ENCODE measurements at regions not wholly inside any gene's neighbourhood (a gene's known extent, or its start where the extent isn't known, plus 50 kb on each side); places are given as distances from the start of the nearest gene placed in this dataset.
A peak's percentile ranks its signal among the peaks of the same experiment; 100 is the strongest.
"Not testable (repeated sequence)": the region's sequence is repeated elsewhere in the genome, so short reads cannot be mapped to it uniquely, and the experiment has no call there.

DNA sequence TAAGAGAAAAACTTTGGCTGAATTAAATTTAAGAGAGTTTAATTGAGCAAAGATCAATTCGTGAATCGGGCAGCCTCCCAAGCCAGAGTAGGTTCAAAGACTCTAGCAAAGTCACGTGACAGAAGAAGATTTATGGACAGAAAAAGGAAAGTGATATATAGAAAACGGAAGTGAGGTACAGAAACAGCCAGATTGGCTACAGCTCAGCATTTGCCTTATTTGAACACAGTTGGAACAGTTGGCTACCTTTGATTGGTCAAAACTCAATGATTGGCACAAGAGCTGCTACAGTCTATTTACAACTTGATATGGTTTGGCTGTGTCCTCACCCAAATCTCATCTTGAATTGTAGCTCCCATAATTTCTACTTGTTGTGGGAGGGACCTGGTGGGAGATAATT, 102.6 kb downstream of the PLG start:
- DNase-seq, result no peak

DNA sequence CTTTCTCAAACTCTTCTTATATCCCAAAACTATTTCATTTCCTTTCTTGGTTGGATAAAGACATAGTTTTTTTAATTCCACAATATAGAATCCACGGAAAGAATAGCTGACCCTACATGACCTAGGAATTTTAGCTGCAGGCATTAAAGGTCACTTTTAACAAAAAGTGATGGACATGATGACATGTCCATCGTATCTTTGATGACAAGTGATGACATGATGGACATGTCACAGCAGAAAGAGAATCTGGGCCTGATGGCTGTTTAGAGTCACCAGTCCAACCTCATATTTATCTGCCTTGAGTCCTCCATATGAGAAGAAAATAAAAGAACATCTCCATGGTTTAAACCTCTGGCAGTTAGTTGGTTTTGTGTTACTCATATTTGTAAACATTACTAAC, 106.2 kb downstream of the PLG start:
- DNase-seq, result no peak

DNA sequence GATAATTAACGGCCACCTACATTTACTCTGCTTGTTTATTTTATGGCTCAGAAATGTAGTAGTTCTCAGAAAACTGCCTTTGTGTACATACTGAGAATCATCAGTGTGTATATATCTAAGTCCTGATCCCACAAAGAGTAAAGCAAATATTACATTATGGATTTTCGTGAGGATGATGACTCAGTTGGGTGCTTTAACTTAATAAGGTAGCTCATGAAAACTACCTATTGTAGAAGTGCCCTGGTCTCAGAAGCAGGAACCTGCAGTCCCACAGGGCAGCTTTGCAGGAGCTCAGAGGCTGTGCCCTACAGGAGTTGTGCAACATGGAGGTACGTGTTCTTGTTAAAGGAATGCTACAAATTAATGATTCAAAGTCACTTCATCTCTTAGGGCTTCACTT, 108.2 kb downstream of the PLG start:
- no peak for DNase-seq

DNA sequence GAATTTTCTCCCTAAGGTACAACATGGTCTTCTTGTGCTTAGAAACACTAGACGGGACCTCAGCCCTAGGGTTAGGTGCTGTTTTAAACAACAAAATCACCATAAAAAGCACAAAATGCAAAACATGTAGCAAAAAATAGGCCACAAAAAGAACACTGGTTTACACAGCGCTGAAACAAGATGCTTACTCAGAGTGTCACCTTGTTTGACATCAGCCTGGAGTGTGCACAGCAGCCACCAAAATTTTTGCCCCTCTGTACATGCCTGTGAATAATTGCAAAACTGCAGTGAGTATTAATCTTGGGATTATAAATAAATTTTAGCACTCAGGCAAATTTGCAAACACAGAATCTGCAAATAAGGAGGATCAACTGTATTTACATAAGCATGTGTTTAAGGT, 110.1 kb downstream of the PLG start:
- no peak for DNase-seq

DNA sequence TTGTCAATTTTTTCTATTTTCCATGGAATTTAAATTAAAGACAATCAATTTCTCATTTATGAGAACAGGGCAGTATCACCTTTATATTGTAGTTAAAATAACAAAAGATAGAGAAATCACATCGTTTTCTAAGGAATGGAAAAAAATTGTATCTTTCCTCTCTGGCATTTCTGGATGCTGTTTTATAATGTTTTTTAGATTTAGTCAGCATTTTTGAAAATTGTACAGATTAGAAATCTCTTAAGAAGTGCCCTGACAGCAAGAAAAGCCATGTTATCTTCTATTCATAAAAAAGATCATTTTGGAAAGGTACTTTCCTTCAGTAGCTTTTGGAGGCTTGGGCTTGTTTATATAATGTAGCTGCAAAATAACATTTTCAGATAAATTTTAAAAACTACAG, 116.9 kb downstream of the PLG start:
- no peak for DNase-seq

DNA sequence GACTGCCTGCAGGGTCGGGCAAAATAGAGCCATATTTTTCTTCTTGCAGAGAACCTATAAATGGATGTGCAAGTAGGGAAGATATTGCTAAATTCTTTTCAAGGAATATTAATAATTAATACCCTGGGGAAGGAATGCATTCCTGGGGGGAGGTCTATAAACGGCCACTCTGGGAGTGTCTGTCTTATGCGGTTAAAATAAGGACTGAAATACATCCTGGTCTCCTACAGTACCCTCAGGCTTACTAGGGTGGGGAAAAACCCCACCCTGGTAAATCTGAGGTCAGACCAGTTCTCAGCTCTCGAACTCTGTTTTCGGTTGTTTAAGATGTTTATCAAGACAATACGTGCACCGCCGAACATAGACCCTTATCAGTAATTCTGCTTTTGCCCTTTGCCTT, 118.6 kb downstream of the PLG start:
- DNase-seq, result not testable (repeated sequence)

DNA sequence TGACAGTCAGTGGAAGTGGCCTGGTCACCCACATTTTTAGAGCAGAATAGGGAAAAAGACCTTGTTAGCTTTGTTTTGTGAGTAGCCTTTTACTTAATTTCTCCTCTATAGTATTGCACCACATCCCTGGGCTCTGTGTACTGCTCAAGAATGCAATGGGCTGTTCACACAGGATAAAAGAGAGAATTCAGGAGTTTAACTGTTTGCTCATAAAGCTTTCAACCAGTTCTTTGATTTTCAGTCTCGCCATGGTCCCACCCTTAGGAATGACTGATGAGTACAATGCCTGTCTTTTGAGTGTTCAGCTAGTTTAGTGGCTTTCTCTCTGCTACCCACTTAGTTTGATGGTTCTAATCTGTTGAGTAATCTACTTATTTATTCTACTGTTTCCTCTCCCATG, 129.7 kb downstream of the PLG start:
- no peak for DNase-seq

DNA sequence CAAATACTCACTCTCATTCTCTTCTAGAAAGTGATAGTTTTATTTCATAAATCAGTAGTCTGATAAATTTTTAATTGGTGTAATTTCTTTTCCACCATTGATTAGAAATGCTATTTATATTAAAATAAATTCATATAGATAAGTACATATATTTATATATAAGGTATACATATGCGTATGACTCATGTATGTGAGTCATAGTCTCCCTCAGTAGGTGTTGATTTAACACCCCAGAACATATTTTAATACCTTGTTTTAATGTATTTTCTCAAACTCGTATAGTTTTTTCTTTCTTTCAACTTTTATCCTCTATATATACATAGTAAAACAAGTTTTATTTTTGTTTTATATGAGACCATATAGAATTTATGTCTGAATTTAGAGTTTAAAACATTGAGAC, 130.4 kb downstream of the PLG start:
- DNase-seq, result no peak

DNA sequence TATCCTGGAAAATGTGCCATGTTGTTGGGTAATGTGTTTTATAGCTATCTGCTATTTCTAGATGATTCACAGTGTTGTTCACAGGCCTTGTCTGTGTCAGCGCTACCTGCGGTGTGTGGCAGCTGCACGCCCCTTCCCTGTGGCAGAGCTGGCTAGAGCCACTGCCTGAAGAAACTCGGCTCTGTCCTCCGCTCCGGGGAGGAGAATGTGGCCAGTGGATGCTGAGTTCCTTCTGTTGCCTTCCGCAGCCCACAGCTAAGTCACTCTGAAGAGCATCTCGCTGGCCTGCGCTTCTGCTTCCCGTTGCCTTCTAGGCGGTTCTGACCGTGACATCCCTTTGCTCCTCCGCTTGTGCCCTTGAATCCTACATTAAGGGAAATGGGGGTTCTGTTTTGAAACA, 135.1 kb downstream of the PLG start:
- DNase-seq, result no peak

DNA sequence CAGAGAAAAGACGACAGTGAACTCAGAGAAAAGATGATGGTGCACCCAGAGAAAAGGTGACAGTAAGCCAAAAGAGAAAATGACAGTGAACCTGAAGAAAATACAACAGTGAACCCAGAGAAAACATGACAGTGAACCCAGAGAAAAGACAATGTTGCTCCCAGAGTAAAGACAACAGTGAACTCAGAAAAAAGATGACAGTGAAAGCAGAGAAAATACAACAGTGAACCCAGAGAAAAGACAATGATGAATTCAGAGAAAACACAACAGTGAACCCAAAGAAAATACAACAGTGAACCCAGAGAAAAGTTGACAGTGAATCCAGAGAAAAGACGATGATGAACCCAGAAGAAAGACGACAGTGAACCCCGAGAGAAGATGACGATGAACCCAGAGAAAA, 140.5 kb upstream of the MAP3K4 start:
- no peak for DNase-seq

DNA sequence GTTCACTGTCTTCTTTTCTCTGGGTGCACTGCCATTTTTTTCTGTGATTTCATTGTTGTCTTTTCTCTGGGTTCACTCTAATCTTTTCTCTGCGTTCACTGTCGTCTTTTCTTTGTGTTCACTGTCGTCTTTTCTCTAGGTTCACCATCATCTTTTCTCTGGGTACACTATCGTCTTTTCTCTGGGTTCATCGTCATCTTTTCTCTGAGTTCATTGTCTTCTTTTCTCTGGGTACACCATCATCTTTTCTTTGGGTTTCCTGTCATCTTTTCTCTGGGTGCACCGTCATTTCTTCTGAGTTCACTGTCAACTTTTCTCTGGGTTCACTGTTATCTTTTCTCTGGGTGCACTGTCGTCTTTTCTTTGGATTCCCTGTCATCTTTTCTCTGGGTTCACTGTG, 137.6 kb upstream of the MAP3K4 start:
- no peak for DNase-seq

DNA sequence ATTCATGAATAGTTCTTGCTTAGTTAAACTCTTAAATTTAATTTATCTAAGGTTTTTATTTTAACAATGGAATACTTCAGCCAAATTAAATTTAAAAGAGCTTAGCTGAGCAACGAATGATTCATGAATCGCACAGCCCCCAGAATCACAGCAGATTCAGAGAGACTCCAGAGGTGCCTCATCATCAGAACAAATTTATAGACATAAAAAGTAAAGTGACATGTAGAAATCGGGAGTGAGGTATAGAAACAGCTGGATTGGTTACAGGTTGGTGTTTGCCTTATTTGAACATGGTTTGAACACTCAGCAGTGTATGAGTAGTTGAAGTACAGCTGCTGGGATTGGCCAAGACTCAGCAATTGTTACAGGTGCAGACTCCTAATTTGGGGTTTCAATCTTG, 132.7 kb upstream of the MAP3K4 start:
- DNase-seq, result no peak

DNA sequence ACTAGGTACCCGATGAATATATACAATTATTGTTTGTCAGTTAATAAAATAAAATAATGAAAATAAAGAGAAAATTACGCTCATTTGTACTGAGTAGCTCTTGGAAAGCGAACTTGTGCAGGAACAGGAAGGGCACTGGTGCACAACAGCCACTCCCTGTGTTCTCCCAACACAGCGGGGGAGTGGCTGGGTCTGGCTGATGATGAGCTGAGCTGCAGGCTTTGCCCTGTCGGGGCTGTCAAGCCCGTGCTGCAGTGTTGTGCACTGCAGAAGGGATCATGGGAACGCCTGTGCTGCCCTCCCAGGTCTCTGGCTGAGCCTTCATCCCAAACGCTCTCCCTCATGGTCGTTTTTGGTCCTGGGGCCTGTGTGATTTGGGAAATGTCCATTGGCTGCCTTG, 131.7 kb upstream of the MAP3K4 start:
- DNase-seq, result no peak

DNA sequence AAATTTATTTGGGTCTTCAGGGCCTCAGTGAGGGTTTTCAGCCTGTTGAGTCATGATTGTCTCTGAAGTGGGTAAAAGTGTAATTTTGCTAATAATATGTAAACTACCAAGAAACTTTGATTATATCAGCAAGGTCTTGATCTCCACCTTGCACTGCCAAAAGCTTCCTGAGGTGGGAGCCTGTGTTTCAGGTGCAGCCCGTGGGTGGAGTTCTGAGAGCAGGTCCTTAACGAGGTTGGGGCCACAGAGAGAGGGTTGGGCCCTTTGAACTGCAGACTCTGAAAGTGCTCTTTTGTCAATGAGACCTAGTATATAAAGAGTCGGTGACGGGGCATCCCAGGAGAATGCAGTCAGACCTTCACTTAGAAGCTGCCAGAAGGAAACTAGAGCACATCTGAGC, 129.7 kb upstream of the MAP3K4 start:
- no peak for DNase-seq

DNA sequence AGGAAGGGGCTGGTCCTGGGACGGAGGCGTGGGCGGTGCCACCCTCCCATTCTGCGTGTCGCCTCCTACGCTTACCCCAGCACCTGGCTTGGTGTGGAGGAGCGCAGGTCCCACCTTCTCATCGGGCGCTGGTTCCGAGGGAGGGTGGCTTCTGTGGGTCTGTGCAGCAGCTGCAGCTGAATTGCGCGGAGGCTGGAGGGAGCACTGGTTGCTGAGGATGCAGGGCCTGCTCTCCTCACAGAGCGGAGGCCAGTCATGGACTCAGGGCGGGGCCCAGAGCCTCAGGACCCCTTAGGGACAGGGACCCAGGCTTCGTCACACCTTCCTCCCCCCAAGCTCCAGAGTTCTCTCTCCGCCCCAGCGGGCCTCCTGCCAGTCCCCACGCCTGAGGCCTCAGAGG, 127.8 kb upstream of the MAP3K4 start:
- no peak for DNase-seq

DNA sequence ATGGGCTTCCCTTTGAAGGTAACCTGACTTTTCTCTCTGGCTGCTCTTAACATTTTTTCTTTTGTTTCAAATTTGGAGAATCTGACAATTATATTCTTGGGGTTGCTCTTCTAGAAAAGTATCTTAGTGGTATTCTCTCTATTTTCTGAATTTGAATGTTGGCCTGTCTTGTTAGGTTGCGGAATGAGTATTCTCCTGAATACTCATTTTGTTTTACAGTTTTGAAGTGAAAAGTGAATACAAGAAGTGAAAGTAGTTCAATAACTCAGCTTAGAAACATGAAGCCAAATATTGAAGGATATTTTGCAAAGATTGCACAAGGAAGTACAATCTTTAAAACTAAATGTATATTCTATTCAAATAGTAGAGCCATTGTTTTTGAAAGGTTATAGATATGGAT, 120.2 kb upstream of the MAP3K4 start:
- no peak for DNase-seq

DNA sequence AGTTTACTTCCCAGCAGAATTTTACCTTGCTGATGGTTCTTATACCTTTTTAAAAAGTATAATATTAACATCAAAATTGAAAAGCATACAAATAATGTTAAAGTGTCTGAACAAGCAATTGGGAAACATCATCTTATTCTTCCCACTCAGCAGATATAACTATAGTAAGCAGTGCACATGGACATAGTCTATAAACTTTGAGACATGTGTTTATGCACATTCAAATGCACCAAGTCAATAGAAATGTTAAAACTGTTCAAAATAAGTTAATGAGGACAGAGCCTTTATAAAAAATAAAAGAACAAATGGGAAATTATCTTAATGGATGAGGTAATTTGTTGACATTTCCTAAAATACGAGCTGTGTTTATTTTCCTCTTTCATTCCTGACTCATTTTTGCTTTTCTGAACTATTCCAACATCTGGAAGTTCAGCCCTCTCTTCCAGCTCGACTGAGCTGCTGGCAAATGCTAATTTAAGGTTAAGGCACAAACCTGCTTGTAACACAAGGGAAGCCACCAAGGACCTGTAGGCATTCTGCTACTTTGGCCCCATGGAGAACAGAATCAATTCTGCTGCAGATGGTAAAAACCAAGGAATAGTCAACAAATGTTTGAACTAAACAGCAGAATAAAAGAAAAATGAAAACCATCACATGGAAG, 110.3 kb upstream of the MAP3K4 start:
- DNase-seq, result no peak

DNA sequence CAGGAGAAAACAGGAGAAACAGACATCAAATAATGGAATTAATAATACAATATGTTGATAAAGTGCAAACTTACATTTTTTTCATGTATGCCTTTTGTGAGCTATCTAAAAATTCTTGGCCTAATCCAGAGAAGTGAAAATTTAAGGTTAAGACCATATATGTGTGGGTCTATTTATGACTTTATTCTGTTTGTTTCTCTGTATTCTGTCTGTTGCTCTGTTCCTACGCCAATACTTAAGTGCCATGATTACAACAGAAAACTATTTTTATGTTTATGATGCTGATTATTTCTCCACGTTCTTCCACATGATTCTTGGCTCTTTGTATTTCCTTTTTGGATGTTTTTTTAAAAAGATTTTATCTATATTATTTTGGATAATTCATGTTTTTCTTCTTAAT, 109.6 kb upstream of the MAP3K4 start:
- DNase-seq, result no peak

DNA sequence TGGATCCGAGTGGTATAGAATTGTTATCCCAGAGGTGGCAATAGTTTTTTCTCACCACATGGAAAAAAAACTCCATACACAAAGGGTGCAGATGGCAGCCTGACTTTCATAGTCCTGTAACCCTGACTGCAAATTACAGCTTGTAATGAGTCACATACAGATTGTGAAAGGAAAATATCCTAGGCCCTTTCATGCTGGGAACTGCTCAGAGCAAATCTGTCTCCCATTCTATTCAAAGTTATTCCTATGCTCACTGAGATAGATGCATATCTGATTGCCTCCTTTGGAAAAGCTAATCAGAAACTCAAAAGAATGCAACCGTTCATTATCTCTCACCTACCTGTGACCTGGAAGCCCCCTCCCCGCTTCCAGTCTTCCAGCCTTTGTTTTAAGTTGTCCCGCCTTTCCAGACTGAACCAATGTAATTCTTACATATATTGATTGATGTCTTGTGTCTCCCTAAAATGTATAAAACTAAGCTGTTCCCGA, 108.7 kb upstream of the MAP3K4 start:
- peak; percentile 3 for DNase-seq

DNA sequence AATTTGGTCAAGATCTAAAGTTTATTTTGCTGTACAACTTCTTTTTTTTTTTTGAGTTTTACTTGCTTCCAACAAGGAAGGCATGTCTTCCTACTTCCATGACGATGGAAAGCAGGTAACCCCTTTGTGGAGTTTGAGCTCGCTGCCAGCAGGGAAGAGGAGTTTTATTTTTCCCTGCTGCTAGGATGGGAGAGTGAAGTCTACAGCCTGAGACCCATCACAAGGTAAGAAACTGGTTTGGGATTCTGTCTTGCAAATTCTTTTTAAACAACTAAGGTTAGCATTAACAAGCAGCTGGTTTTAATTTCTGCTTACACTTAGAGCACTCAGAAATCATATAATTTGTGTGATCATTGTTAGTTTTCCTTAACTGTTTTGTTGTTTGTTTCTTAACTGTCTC, 108.0 kb upstream of the MAP3K4 start:
- DNase-seq, result no peak

DNA sequence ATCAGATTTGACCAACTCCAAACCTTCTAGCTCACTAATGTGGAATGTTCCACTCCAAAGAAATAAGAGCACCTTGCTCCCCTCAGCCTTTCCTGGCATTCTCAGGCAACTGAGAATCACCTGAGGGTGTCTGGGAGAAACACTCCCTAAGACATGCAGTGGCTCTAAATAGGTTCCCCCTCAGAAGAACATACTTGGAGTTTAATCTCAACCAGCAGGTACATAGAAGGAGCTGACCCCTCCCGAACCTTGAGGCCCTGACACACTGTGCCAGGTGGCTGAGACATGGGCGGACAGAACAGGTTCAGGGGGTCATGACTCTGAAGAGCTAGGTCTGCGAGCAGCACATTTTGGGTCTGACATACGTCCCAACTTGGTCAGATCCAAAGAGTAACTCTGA, 107.6 kb upstream of the MAP3K4 start:
- no peak for DNase-seq

DNA sequence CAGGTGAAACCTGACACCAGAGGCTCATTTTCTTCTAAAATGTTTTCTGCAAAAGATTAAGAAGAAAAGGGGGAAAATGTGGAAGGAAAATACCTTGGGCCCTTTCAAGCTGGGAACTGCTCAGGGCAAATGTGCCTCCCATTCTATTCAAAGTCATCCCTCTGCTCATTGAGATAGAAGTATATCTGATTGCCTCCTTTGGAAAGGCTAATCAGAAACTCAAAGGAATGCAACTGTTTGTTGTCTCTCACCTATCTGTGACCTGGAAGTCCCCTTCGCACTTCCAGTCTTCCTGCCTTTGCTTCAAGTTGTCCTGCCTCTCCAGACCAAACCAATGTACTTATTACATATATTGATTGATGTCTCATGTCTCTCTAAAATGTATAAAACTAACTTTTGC, 102.4 kb upstream of the MAP3K4 start:
- not testable (repeated sequence) for DNase-seq

DNA sequence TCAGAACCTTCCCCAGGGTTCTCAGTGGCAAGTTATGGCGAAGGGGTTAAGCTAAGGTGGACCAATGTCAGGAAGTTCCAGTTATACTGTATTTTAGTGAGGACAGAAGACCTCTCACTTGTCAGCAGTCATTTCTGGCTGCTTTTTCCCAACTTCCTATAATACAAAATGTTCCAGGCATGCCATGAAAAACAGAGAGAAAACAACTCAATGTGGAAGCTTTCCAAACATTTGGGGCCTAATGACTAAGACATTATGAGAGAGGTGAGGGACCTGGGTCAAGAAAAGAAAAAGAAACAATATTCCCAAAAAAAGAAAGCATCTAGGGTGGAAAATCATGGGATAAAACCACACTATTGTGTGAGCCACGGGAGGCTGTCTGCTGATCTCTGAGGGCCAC, 99.9 kb upstream of the MAP3K4 start:
- no peak for DNase-seq

DNA sequence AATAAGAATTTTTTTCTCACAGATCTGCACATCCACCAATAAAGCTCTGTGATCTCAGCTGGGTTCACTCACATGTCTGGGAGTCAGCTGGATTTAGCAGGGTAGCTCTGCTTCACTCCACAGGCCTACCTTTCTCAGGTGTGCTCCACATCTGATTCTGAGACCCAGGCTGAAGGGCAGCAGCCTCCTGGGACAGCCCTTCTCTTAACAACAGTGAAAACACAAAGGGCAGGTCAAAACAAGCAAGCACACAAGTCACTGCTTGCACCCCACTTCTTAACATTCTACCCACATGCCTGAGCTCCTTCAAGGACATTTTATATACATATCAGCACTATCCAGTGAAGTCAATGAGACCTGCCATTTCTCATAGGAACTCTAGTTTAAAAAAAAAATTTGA, 96.0 kb upstream of the MAP3K4 start:
- DNase-seq, result no peak

DNA sequence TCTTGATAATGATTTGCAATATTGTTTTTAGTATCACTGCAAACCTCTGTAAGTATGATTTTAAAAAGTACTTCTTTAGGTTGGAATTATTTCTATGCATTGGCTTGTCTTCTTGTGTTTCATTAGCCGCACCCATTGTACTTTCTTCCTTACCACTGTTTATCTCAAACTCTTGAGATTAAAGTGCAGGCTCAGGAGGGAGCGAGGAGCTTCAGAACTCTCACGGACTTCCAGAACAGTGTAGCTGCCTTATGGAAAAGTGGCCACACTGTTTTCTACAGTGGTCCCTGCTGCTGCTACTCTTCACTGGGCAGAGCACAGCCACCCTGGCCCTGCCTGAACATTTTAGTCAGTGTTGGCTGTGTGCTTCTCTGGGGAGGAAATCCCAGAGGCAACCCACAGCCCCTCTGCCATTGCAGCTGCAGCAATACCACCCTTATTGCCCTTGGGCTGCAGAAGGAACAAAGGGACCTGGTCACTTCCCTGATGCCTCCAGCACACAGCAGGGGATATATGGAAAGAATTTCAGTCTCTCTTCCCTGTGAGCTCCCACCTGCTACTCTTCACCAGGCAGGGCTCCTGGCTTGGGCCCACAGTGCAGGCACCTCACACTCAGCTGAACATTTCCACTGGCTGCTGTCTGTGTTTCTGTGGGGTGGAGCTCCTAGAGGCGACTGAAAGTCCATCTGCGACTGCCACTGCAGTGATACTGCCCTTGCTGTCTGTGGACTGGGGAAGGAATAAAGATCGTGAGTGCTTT, 91.7 kb upstream of the MAP3K4 start:
- DNase-seq, result no peak

Data from fibroblast of skin of right quadriceps (primary cell).